Liver (tissue), 3 donors: ENCODE measurements at regions not wholly inside any gene's neighbourhood (a gene's known extent, or its start where the extent isn't known, plus 50 kb on each side); places are given as distances from the start of the nearest gene placed in this dataset.

ENCODE experiments used
- EGR1 ChIP-seq, 2 donors: IDR thresholded peaks; 2 replicates each; pipeline ENCODE4 v1.6.1; 2016 to 2018; ENCODE audit warnings: antibody characterized with exemption in 2 of 2, low read depth in 2 of 2
- FOXA1 ChIP-seq: IDR thresholded peaks from 2 replicates; pipeline ENCODE4 v1.6.1; 2016; ENCODE audit warnings: antibody characterized with exemption
- GABPA ChIP-seq, 2 donors: IDR thresholded peaks in 1 of 2; conservative IDR thresholded peaks in 1 of 2; 2 replicates each; pipeline ENCODE4 v1.6.1; 2016; ENCODE audit warnings: antibody characterized with exemption in 2 of 2, mild to moderate bottlenecking in 1 of 2, moderate library complexity in 1 of 2
- JUND ChIP-seq, 2 donors: IDR thresholded peaks; 2 replicates each; pipeline ENCODE4 v1.6.1; 2016; ENCODE audit warnings: antibody characterized with exemption in 2 of 2
- RAD21 ChIP-seq, 2 donors: IDR thresholded peaks; 2 replicates each; pipeline ENCODE4 v1.6.1; 2016; ENCODE audit warnings: antibody characterized with exemption in 2 of 2, mild to moderate bottlenecking in 2 of 2
- RXRA ChIP-seq, 2 donors: IDR thresholded peaks; 2 replicates each; pipeline ENCODE4 v1.6.1; 2017 to 2018; ENCODE audit warnings: antibody characterized with exemption in 2 of 2, mild to moderate bottlenecking in 1 of 2
- SP1 ChIP-seq: IDR thresholded peaks from 2 replicates; pipeline ENCODE4 v1.6.1; 2018; ENCODE audit warnings: antibody characterized with exemption, mild to moderate bottlenecking
- TAF1 ChIP-seq: conservative IDR thresholded peaks from 2 replicates; pipeline ENCODE4 v1.6.1; 2016; ENCODE audit warnings: antibody characterized with exemption, mild to moderate bottlenecking
- YY1 ChIP-seq: IDR thresholded peaks from 2 replicates; pipeline ENCODE4 v1.6.1; 2016; ENCODE audit warnings: antibody characterized with exemption, mild to moderate bottlenecking
- TF ChIP-seq, protein P1 (sequence below): fragments of 150-350 bp; IDR thresholded peaks from 2 replicates; pipeline ENCODE4 v1.5.1; 2017; ENCODE audit warnings: improper control_type of control experiment, low read depth, low read length; ENCODE audit not compliant: missing input control
- TF ChIP-seq, protein P2 (sequence below): IDR thresholded peaks from 2 replicates; pipeline ENCODE4 v1.6.1; 2016; ENCODE audit warnings: antibody characterized with exemption
- TF ChIP-seq, protein P3 (sequence below): IDR thresholded peaks from 2 replicates; pipeline ENCODE4 v1.6.1; 2016; ENCODE audit warnings: antibody characterized with exemption, mild to moderate bottlenecking
- TF ChIP-seq, protein P4 (sequence below): IDR thresholded peaks from 2 replicates; pipeline ENCODE4 v1.6.1; 2016; ENCODE audit warnings: antibody characterized with exemption
- TF ChIP-seq, protein P5 (sequence below): IDR thresholded peaks from 2 replicates; pipeline ENCODE4 v1.6.1; 2016; ENCODE audit warnings: antibody characterized with exemption
- donor health status: healthy.
- donor health status: healthy.

DNA sequence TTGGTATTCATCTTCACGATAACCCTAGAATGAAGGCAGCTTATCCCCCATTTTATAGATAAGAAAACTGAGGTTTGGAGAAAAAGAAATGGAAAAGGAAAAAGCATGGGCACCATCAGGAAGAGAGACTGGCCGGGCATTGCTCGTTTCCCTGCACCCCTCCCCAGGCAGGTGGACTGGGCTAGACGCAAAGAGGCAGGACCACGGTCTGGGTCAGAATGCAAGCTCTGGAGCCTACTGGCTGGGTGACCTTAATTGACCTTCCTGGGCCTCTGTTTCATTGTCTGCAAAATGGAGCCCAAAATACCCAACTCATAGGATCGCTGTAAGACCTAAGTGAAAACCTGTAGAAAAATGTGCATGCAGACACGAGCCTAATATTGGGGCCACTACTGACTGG, 135.3 kb upstream of the GLI2 start:
- no peak for TF ChIP-seq RAD21 (IDR thresholded peaks at IDR 0.05)
- TF ChIP-seq, protein P1, sequence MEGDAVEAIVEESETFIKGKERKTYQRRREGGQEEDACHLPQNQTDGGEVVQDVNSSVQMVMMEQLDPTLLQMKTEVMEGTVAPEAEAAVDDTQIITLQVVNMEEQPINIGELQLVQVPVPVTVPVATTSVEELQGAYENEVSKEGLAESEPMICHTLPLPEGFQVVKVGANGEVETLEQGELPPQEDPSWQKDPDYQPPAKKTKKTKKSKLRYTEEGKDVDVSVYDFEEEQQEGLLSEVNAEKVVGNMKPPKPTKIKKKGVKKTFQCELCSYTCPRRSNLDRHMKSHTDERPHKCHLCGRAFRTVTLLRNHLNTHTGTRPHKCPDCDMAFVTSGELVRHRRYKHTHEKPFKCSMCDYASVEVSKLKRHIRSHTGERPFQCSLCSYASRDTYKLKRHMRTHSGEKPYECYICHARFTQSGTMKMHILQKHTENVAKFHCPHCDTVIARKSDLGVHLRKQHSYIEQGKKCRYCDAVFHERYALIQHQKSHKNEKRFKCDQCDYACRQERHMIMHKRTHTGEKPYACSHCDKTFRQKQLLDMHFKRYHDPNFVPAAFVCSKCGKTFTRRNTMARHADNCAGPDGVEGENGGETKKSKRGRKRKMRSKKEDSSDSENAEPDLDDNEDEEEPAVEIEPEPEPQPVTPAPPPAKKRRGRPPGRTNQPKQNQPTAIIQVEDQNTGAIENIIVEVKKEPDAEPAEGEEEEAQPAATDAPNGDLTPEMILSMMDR, result no peak
- TF ChIP-seq, protein P2, sequence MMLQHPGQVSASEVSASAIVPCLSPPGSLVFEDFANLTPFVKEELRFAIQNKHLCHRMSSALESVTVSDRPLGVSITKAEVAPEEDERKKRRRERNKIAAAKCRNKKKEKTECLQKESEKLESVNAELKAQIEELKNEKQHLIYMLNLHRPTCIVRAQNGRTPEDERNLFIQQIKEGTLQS, result no peak
- no peak for TF ChIP-seq EGR1 (IDR thresholded peaks at IDR 0.05; ENCODE audit: low read depth in 2 of 2)
- TF ChIP-seq TAF1, result no peak
- TF ChIP-seq JUND (IDR thresholded peaks at IDR 0.05), result no peak
- TF ChIP-seq, protein P3, sequence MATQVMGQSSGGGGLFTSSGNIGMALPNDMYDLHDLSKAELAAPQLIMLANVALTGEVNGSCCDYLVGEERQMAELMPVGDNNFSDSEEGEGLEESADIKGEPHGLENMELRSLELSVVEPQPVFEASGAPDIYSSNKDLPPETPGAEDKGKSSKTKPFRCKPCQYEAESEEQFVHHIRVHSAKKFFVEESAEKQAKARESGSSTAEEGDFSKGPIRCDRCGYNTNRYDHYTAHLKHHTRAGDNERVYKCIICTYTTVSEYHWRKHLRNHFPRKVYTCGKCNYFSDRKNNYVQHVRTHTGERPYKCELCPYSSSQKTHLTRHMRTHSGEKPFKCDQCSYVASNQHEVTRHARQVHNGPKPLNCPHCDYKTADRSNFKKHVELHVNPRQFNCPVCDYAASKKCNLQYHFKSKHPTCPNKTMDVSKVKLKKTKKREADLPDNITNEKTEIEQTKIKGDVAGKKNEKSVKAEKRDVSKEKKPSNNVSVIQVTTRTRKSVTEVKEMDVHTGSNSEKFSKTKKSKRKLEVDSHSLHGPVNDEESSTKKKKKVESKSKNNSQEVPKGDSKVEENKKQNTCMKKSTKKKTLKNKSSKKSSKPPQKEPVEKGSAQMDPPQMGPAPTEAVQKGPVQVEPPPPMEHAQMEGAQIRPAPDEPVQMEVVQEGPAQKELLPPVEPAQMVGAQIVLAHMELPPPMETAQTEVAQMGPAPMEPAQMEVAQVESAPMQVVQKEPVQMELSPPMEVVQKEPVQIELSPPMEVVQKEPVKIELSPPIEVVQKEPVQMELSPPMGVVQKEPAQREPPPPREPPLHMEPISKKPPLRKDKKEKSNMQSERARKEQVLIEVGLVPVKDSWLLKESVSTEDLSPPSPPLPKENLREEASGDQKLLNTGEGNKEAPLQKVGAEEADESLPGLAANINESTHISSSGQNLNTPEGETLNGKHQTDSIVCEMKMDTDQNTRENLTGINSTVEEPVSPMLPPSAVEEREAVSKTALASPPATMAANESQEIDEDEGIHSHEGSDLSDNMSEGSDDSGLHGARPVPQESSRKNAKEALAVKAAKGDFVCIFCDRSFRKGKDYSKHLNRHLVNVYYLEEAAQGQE, result no peak
- TF ChIP-seq, protein P4, sequence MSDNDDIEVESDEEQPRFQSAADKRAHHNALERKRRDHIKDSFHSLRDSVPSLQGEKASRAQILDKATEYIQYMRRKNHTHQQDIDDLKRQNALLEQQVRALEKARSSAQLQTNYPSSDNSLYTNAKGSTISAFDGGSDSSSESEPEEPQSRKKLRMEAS, result no peak
- no peak for TF ChIP-seq GABPA (IDR thresholded peaks at IDR 0.05 in 1 of 2, conservative IDR thresholded peaks at IDR 0.05 in 1 of 2)
- no peak for TF ChIP-seq YY1
- no peak for TF ChIP-seq SP1
- TF ChIP-seq, protein P5, sequence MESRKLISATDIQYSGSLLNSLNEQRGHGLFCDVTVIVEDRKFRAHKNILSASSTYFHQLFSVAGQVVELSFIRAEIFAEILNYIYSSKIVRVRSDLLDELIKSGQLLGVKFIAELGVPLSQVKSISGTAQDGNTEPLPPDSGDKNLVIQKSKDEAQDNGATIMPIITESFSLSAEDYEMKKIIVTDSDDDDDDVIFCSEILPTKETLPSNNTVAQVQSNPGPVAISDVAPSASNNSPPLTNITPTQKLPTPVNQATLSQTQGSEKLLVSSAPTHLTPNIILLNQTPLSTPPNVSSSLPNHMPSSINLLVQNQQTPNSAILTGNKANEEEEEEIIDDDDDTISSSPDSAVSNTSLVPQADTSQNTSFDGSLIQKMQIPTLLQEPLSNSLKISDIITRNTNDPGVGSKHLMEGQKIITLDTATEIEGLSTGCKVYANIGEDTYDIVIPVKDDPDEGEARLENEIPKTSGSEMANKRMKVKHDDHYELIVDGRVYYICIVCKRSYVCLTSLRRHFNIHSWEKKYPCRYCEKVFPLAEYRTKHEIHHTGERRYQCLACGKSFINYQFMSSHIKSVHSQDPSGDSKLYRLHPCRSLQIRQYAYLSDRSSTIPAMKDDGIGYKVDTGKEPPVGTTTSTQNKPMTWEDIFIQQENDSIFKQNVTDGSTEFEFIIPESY, result no peak
- TF ChIP-seq FOXA1, result no peak
- TF ChIP-seq RXRA (IDR thresholded peaks at IDR 0.05), result no peak
